Inflammatory macrophage treated with lipopolysaccharide for 1 hour (primary cell): ENCODE measurements at regions not wholly inside any gene's neighbourhood (a gene's known extent, or its start where the extent isn't known, plus 50 kb on each side); places are given as distances from the start of the nearest gene placed in this dataset.

Experiments
- DNase-seq, 2 donors: peaks; one replicate each; pipeline ENCODE4 v3.0.0-alpha.2; 2020 to 2022

- no peak for DNase-seq
Measured at GRCh38 chr1:22362626-22363402, 88.8 kb upstream of the ZBTB40 start.

GRCh38 chr1:22363403-22364325, 88.0 kb upstream of the ZBTB40 start:
- no peak for DNase-seq

- no peak for DNase-seq
Measured at GRCh38 chr1:22364326-22364650, 87.4 kb upstream of the ZBTB40 start.

- no peak for DNase-seq
Measured at GRCh38 chr1:22364764-22365163, 86.9 kb upstream of the ZBTB40 start.

- no peak for DNase-seq
Measured at GRCh38 chr1:22365331-22366295, 86.0 kb upstream of the ZBTB40 start.

- DNase-seq = no peak
Measured at GRCh38 chr1:22366346-22366745, 85.3 kb upstream of the ZBTB40 start.

- no peak for DNase-seq
Measured at GRCh38 chr1:22368125-22368524, 83.5 kb upstream of the ZBTB40 start.

GRCh38 chr1:22369294-22370189, 82.1 kb upstream of the ZBTB40 start:
- no peak for DNase-seq

GRCh38 chr1:22370190-22370498, 81.5 kb upstream of the ZBTB40 start:
- DNase-seq = no peak

GRCh38 chr1:22371408-22371807, 80.2 kb upstream of the ZBTB40 start:
- no peak for DNase-seq

GRCh38 chr1:22373252-22373651, 78.4 kb upstream of the ZBTB40 start:
- DNase-seq = no peak

- no peak for DNase-seq
Measured at GRCh38 chr1:22374001-22374400, 77.7 kb upstream of the ZBTB40 start.

- no peak for DNase-seq
Measured at GRCh38 chr1:22375601-22376000, 76.0 kb upstream of the ZBTB40 start.

- DNase-seq = no peak
Measured at GRCh38 chr1:22376001-22376400, 75.7 kb upstream of the ZBTB40 start.

GRCh38 chr1:22376546-22376945, 75.1 kb upstream of the ZBTB40 start:
- DNase-seq = no peak

GRCh38 chr1:22376976-22377375, 74.7 kb upstream of the ZBTB40 start:
- no peak for DNase-seq

- no peak for DNase-seq
Measured at GRCh38 chr1:22379566-22379965, 72.1 kb upstream of the ZBTB40 start.

GRCh38 chr1:22380024-22380785, 71.4 kb upstream of the ZBTB40 start:
- no peak for DNase-seq

- no peak for DNase-seq
Measured at GRCh38 chr1:22383526-22384294, 67.9 kb upstream of the ZBTB40 start.

- no peak for DNase-seq
Measured at GRCh38 chr1:22385537-22385936, 66.1 kb upstream of the ZBTB40 start.

- no peak for DNase-seq
Measured at GRCh38 chr1:22386774-22387173, 64.9 kb upstream of the ZBTB40 start.
